GM18502 (cell line): ENCODE measurements at regions not wholly inside any gene's neighbourhood (a gene's known extent, or its start where the extent isn't known, plus 50 kb on each side); places are given as distances from the start of the nearest gene placed in this dataset.

Source experiments
- ATAC-seq: cut with Tn5 transposase; IDR thresholded peaks from one replicate; pipeline ENCODE4 v1.9.1; 2021; ENCODE audit warnings: mild to moderate bottlenecking; ENCODE audit not compliant: unreplicated experiment, poor library complexity

- no peak for ATAC-seq
Observed at GRCh38 chr16:85394456-85395206, 218.5 kb upstream of the GSE1 start.

DNA sequence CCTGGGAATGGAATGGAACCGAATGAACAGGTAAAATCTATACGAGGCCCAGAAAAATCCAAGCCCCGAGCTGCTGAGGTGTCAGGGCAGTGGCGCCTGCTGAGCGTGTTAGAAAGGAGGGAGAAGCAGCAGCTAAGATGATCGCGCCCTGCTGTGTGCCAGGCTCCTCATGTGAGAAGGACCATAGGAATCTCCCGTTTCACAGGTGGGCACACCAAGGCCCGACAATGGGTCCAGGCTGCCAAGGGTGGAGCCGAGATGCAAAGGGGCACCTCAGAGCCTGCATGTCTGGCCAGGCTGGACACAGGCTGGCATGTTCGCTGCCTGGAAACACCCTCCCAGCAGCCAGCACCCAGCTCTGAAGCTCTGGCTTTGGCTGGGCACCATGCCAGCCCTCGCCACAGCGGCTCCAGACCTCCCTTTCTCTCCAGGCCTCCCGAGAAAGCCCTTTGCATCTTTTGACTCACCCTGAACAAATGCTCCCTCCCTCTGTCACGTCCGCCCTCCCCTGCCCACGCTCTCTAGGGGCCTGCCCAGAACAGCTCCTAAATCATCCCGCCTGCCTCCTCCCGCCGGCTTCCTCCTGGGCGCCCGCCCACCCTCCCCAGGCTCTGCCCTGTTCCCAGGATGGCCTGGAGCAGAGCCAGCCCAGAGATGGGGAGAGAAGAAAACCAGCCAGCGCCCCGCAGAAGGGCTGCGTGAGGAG, 217.8 kb upstream of the GSE1 start:
- ATAC-seq = no peak

GRCh38 chr16:85395913-85396878, 216.9 kb upstream of the GSE1 start:
- ATAC-seq = no peak

DNA sequence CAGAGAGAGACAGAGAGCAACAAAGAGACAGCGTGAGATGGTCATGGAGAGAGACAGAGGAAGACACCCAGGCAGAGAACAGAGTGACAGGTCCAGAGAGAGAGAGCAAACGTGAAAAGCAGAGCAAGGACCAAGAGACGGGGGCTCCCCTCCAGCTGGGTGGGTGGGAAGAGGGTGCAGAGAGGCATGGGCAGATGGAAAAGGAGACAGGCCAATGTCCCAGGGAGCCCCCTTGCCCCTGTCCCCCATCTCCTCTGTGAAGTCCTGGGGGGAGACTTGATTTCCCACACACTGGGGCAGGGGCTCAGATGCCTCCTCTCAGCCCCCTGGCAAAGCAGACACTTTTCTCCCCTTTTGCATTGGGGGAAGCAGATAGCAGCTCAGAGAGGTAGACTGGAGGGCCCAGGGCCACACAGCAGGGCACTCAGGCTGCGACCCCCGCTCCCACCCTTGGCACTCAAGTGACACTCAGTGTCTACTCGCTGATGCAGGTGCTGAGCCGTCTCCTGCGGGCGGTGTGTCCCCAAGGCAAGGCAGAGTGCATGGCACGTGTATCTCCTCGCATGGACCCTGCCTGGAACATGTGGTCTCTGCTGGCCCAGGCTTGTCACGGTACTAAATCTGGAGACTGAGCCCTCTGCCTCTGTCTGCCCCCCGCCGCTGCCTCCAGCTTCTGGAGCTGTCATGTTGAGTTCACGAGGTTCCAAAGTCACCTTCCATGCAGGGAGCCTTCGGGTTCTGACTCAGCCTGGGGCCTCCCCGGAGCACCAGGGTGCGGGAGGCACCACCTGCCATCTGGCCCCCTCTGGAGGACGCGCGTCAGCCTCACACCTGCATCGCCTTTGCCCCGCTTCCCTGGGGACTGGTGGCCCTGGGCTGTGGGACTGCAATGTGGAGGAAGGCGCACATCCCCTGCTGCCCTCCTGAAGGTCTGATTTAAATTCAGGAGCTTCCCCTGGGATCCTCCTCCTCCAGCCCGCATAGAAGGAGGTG, 215.9 kb upstream of the GSE1 start:
- no peak for ATAC-seq

GRCh38 chr16:85398050-85398451, 215.1 kb upstream of the GSE1 start:
- no peak for ATAC-seq

GRCh38 chr16:85398688-85399582, 214.2 kb upstream of the GSE1 start:
- no peak for ATAC-seq

DNA sequence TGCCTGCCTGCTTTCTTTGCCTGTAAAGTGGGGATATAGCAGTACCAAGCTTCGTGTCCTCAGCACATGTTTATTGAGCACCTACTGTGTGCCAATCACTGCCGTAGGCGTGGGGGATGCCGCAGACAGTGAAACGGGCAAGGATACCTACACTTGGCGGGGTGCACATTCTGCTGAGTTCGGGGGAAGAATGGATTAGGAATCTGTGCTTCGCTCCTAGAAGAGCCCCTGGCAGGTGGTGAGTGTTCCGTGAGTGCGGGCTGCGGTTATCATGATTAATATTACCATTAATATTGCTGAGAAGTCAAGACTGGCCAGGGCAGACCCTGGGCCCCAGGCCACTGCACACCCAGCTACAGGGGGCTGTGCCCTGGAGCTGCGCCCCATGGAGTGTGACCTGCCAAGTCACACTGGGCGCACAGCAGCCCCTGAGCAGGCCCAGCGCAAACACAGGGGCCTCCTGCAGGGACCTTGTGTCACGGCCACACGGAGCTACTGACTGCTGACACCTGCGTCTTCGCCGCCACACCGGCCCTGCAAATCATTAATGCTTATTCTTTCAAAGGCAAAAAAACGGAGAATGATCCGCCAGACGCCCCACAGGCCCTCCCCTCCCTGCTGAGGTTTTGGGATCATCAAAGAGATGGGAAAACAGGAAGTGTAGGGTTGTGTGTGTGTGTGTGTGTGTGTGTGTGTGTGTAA, 213.4 kb upstream of the GSE1 start:
- ATAC-seq = no peak

DNA sequence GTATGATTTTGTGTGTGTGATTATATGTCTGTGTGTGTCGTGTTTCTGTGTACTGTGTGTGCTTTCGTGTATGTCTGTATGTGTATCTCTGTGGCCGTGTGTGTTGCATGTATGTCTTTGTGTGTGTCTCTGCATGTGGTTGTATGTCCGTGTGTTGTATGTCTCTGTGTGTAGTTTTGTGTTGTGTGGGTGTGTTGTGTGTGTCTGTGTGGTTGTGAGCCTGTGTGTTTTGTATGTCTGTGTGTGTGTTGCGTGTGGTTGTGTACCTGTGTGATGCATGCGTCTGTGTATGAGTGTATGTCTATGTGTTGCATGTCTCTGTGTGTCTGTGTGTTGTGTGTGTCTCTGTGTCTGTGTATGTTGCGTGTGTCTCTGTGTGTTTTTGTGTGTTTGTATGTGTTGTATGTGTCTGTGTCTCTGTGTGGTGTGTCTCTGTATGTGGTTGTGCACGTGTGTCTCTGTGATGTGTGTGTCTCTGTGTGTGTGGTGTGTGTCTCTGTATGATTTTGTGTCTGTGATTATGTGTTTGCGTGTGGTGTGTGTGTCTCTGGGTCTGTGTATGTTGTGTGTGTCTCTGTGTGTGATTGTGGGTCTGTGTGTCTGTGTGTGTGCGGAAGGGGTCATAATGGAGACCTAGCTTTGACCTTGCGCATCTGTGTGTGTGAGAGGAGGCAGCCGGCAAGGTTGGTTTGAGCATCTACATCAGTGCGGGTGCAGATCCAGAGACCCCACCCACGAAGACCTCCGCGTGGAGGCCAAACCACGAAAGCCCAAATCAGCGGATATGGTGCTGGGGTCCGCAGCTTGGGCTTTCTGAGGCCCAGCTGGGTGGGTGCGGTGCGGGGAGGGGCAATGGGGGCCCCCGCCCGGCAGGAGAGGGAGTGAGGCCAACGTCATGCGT, 212.6 kb upstream of the GSE1 start:
- no peak for ATAC-seq

GRCh38 chr16:85401370-85401916, 211.7 kb upstream of the GSE1 start:
- no peak for ATAC-seq

GRCh38 chr16:85401917-85402766, 211.0 kb upstream of the GSE1 start:
- ATAC-seq = no peak

- ATAC-seq = no peak
Observed at GRCh38 chr16:85402910-85403692, 210.0 kb upstream of the GSE1 start.

DNA sequence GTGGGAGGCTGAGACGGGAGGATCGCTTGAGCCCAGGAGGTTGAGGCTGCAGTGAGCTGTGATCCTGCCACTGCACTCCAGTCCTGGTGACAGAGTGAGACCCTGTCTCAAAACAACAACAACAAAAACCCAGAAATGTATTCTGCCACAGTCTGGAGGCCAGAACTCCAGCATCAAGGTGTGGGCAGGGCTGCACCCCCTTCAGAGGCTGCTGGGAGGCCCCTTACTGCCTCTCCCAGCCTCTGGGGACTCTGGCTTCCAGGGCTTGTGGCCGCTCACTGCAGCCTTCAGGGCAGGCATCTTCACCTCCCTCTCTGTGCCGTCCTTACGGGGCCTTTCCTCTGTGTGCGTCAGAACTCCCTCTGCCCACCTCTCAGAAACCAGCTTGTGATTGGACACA, 209.4 kb upstream of the GSE1 start:
- no peak for ATAC-seq

GRCh38 chr16:85412911-85413520, 200.1 kb upstream of the GSE1 start:
- no peak for ATAC-seq

- ATAC-seq = no peak
Observed at GRCh38 chr16:85413691-85414663, 199.1 kb upstream of the GSE1 start.
